NCI-H2107 treated with DMSO at 0.1 percent for 48 hours (cell line): ENCODE measurements at regions not wholly inside any gene's neighbourhood (a gene's known extent, or its start where the extent isn't known, plus 50 kb on each side); places are given as distances from the start of the nearest gene placed in this dataset.
A peak's percentile ranks its signal among the peaks of the same experiment; 100 is the strongest.

Experiments
- DNase-seq: peaks from one replicate; lab custom pipeline; 2025; ENCODE audit not compliant: unreplicated experiment; lab: John Stamatoyannopoulos, UW

DNA sequence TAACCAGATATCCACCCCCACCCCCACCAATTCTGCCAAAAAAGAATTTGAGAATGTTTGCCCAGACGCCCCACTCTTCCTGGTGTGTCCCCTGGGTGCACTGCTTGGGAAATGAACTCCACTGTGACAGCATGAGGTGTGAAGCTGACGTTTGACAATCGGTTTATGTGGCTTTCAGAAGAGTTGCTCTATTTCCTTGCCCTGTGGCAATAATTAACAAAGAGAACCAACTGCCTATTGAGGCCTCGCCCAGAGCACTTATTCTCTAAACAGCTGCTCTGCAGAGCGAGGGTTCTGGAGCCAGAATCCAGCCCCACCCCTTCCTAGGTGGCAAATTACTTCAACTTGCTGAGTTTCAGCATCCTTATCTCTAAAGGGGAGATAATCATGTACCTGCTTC lies 115.8 kb upstream of the SIX3 start:
- DNase-seq = peak; percentile 85

DNA sequence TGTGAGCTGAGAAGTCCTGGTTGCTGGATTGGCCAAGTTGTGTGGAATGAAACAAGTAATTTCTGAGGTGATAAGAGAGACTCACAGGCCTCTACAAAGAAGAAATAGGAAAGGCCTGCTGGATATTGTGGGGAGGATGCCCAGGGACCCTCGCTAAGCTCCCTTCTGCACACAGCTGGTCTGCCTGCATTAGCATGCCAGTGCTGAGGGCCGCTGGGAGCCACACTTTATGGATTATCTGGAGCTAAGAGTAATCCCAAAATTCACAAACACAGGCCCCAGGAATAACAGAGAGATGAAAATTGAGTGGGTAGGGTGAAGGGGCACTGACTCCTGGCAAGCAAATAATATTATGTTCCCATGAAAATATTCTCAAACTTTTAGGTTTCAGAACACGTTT lies 114.9 kb upstream of the SIX3 start:
- DNase-seq = no peak

GRCh38 chr2:44829771-44830170 lies 111.7 kb upstream of the SIX3 start:
- DNase-seq = no peak

GRCh38 chr2:44833171-44834069 lies 108.1 kb upstream of the SIX3 start:
- no peak for DNase-seq

GRCh38 chr2:44834656-44835055 lies 106.8 kb upstream of the SIX3 start:
- DNase-seq = no peak

DNA sequence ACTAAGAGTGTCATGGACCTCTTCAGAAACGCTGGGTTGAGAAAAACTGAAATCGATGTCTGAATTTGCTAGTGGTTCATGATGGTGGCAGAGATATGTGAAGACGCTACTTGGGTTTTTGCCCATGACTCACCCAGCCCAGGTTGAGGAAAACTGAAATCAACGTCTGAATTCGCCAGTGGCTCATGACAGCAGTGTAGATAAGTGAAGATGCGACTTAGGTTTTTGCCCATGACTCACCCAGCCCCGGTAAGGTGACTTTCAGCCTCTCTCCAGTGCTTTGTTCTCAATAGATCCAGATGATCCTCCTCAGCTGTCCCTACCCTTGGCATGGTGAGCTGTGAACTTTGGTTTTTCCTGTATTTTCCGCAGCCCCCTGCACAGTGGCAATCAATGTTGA lies 105.3 kb upstream of the SIX3 start:
- no peak for DNase-seq

DNA sequence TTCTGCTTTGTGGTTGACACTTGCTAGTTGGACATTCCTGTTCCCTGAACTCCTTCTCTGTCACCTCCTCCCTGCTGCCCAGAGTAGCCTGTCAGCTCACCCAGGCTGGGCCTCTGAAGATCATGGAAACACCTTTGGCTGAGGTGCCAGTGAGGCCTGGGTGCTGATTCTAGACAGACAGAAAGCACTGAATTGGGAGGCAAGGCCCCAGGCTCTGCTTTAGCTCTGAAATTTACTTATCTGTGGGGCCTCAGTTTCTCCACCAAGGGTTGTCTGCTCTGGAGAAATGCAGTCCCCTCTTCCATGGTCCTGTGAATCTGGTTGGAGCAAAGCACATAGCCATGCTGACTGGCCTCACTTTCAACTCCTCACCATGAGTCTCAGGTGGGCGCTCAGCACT lies 104.6 kb upstream of the SIX3 start:
- no peak for DNase-seq

DNA sequence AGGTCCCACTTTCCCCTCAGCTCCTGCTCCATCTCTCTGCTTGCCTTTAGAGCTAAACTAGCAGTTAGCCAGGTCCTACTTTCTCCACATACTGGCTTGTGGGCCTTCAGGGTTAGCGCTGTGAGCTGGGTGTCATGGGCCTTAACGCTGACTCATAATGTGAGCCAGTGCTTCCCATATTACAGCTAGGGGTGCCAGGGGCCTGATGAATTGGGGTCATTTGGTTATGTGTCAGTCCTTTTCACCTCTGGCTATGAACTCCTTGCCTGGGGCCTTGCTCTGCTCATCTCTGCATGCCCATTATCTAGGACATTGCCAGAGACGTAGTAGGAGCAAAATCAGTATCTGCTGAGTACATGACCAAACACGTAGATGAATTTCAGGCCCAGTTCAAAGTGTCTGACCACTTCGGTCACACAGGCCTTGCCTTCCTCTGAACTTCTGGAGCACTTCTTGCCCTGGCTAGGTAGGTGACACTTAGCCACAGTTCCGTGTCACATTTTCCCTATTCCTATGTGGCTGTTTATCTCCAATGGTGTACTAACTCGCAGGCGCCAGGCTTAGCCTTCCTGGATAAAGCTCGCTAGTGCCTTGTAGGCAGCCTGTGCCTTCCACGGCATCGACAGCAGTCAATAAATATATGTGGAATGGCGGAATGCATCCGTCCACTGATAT lies 103.2 kb upstream of the SIX3 start:
- no peak for DNase-seq

DNA sequence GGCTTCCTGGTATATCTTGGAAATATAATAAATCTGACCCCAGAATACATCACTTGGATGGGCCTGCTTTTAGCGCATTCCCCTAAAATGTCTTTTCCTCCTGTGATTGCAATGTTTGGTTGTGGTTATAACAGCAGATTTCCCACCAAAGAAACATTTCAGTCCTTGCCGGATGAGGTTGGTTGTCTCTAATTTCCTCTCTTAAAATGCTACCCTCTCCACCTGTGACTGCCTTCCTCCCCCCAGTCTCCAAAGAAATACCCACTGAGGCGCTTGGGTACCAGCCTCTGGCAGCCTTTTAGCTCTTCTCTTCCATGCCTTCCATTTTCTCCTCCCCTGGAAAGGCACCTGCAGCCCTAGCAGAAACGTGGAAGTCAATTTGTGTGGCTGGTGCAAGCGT lies 102.1 kb upstream of the SIX3 start:
- DNase-seq = no peak

DNA sequence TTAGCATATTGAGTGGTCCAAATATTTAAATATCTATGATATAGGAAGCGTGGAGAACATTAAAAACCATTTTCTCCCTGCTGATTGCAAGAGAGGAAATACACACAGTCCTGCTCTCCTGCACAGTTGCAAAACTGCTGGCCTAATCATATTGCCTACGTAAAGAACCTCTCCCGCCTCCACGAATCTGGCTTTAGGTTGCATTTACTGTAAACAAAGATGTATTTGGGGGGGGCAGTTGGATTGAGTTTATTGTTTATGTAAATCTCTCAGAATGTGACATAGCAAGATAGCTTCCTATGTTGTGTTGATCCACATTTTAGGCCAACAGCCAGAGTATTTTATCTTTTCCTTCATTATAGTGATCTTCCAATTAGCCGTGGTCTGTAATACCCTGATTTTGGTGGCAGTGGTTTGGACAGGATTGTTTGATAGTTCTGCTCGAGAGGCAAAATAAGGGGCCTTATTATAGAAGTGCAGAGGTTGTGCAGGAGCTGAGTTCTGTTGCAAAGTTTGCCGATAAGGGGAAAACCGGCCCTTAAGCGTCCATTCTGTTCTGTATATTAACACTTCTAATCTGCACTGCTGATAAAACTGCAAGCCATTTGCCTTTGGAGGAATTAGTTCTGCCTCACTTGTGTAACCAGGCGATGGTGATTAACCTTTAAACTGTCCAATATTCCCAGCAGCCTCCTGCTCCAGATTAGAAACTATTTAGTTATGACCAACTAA lies 101.6 kb upstream of the SIX3 start:
- DNase-seq = no peak

DNA sequence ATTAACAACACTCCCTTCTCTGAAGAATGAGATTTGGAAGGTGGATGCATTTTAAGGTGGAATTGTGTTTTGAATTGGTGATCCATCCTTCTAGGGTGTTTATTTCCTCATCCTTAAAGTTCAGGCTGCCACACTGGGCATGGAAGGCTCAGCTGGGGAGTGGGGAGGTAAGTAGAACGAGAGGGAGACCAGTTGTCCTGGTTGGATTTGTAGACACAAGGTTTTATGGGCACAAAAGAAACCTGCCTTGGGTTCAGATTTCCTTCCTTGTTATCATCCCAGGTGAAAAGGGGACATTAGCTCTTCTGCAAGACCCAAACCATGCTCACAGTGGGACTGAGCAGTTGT lies 101.0 kb upstream of the SIX3 start:
- DNase-seq = no peak

DNA sequence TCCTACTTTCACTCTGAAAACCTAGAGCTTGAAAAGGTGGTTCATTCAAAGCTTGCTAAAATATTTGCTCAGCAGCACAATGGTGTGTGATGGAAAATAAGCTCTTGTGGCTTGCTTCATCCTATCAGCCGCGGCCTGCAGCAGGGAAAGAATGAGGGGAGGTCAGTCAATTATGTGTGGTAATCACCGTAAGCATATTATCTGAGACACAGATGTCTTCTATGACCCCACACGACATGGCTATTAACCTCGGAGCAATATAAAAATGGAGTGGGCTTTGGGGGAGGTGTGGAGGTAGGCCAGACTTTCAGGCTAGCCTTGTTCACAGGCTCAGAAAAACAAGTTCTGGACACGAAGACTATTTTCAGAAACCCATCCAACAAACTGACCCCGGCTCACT lies 98.4 kb upstream of the SIX3 start:
- no peak for DNase-seq

GRCh38 chr2:44843641-44844310 lies 97.7 kb upstream of the SIX3 start:
- no peak for DNase-seq

DNA sequence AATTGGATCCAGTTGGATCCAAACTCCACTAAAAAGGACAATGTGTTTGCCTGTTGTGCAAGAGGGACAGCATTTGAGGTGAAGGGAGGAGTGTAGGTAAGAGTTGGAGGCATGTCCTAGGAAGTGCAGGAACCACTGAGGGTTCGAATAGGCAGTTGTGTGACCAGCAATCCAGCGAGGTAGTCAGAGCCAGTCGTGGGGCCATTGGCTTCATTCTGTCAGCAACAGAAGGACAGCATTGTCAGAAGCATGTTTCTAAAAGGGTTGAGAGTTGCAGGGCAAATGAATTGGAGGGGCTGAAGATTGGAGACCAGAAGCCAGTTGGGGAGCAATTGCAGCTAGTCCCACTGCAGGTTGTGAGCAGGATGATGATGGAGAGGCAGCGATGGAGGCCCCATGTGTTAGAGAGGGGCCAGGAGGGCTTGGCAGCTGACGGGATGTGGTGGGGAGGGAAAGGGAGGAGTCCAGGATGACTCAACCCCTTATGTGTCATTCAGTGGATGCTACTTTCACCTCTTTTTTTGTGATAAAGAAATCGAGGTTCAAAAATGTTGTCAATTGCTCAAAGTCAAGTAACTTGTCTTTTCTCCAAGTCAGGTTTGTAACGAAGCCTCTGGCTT lies 96.7 kb upstream of the SIX3 start:
- DNase-seq = no peak

DNA sequence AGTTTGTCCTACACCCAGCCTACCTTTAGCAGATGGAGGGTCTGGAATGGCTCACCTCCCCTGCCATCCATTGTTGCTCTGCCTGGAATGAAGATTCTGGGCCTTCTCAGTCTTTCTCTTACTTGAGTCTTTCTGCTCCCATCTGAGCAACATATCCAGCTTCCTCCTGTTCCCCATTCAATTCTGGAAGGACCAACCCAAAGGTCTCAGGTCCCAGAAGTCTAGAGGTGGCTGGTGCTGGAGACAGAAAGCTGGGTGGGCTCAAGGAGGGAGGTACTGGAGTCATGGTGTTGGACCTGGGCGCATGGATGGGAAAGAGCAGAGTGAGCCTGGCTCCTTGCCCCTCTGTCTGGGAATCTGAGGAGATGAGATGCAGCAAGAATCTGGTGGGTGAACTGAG lies 93.5 kb upstream of the SIX3 start:
- no peak for DNase-seq

DNA sequence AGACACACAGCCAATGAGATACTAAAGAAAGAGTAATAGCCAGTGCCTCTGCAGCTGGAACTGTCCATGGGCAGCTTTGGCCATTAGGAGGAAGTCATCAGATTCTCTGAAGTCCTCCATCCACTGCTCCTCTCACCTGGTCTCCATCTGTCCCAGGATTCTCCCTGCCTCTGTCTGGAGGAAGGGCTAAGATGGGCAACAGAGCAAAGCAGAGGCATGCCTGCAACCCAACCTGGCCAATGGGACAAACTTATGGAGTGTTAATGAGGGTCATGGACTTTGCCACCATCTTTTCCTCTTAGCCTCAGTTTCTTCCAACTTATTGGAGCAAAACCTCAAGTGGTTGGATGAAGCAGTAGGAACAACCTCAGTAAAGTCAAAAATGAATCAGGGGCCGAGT lies 91.5 kb upstream of the SIX3 start:
- DNase-seq = no peak

- no peak for DNase-seq
Measured at GRCh38 chr2:44851518-44851917, 90.0 kb upstream of the SIX3 start.

GRCh38 chr2:44852594-44852993 lies 88.9 kb upstream of the SIX3 start:
- DNase-seq = no peak

DNA sequence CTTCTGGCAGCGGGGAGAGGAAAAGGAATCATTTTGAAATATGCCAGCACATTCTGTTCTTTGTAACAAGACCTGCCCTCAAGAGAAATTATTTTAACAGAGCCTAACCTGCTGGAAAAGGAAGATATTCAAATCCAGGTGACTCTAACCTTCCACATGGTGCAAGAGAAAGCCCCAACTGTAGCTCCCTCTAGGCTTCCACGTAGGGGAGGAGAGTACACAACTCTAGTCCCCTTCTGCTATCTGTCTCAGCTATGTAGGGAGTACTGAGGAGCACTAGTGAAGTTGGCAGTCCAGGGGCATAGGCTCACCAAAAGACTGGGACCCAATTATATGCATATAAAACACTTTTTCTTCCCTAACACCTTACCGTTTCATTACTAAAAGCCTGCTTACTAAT lies 82.2 kb upstream of the SIX3 start:
- DNase-seq = no peak

GRCh38 chr2:44866152-44866551 lies 75.3 kb upstream of the SIX3 start:
- no peak for DNase-seq

DNA sequence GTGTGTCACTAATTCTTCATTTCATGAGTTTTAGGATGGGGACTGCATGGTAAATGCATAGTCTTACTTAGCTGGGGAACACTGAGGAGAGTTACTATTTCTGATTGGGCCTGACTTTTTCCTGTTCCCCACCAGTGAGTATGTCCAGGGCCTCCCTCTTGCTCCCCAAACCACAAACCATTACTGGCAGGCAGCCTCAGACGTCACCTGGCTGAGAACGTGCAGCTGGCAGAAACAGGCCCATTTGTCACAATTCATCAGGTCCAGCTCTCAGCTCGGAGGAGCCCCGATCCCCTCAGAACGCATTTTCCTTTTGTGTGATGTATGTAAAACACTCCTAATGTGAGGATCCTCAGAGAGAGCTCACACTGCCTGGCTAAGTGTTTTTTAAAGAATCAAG lies 71.7 kb upstream of the SIX3 start:
- DNase-seq = peak; percentile 30
